ENCODE measurements at regions not wholly inside any gene's neighbourhood (a gene's known extent, or its start where the extent isn't known, plus 50 kb on each side); places are given as distances from the start of the nearest gene placed in this dataset.

DNA sequence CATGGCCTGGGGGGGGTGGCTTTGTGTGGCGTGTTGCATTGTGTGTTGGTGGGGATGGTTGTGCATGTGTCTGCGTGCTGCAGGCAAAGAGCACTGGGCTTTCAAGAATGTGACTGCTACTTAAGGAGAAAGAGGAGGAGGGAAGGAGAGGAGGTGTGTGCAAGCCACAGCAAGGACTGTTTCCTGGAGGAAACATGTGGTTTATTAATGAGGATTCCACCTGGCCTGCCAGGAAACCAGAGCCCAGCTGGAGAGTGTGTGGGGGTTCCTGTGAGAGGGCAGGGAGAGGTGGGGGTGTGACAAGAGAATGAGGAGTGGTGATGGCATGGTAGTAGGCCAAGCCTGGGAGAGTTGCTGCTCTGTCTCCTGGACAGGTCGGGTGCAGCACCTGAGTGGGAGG, 258.1 kb upstream of the ROPN1 start:
- DNase-seq: no peak

DNA sequence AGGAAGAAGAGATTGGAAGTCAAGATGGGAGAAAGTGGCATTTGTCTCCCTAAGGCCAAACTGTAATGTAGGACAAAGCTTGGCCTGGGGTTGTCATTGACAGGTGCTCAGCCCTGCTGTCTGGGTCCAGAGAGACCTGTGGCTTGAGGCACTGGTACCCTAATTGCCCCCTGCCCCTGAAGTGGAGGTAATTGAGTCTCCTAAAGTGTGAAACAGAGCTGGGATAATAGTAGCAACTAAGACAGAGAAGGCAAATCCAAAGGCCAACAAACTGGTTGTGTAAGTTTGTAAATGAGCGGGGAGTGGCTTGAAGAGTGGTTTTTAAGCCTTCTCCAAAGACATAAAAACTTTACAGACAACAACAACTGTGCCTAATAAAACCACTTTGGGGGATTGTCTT, 264.2 kb upstream of the ROPN1 start:
- no peak for DNase-seq

DNA sequence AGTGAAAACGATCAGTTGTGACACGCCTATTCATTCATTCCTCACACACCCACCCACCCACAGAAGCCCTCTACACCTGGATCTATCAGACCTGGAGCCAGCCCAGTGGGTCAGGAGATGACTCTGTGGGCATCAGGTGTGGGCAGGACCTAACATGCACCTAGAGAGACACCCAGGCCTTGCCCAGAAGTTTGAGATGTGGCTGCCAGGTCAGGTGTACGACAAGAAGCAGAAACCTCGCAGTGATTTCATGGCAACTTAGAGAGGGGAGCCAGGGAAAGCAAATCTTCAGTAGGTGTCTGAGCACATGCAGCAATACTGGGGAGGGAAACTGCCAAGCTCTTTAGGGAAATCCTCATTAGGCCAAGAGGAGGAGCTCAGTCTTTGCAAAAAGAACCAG, 264.7 kb upstream of the ROPN1 start:
- DNase-seq: no peak

DNA sequence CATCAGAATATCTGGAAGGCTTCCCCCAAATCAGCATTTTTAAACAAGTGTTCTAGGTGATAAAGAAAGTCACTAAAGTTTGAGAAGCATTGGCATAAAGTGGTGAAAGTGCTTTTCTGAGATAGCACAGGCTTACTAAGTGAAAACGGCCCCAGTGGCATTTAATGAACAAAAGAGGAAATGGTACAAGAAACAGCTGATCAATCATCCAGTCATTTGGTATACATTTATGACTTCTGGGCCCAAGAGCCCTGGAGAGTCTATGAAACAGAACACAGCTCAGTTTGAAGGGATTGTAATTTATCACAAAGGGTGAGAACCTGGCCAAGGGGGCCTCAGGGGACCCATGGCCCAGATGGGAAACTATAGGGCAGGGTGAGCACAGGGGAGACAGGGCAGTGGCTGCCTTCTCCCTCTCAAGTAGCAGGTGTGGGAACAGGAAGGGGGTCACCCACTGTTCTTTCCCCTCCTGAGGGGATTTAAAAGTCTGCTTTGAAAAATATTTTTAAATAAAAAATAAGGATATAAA, 265.5 kb upstream of the ROPN1 start:
- no peak for DNase-seq

DNA sequence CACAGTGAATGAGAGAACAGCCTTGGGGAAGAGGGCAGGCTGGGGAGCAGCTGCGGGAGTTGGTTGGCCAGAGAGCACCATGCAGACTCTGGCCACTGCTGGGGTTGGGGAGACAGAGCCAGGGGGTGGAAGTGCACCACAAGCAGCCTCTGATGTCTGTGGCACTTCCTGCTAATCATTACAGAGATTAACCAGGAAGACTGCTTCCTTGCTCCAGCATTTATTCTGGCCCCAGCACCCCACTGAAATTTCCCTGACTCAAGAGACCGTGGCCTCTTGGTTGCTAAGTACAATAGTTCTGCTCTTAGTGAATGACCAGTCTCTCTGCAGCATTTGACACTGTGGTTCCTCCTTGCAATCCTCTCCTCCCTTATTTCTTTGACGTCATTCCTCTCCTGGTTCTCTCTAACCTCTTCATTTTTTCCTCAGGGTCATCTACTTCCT, 266.2 kb upstream of the ROPN1 start:
- DNase-seq: no peak

DNA sequence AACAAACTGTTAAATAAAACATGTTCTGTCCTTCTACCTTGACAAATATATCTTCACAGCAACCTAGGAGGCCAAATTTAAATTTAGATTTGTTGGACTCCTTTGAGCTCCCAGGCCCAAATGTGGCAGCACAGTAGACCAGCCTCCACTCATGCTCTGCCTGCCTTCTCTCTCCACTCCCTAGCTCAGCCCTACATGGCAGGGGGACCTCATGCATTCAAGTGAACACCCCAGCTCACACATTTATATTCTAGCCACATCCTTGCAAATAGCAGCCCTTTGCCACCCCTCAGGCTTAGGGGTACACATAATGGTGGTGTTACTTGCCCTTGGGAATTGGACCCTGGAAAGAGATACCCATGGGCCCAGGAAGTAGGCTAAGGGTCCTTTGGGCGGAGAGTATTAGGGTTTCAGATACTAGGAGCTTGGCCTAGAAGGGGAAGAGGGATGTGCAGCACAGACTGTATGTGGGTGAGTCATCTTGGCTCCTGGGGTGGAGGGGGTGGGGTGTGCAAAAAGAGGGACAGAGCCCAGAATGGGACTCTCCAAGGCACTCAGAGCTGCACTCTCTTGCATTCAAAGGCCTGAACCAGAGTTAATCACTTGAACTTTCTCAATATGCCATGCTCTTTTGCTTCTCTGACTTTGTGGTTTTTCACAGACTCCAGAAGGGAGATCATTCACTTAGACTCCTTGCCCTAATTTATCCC, 268.4 kb upstream of the ROPN1 start:
- DNase-seq: no peak

DNA sequence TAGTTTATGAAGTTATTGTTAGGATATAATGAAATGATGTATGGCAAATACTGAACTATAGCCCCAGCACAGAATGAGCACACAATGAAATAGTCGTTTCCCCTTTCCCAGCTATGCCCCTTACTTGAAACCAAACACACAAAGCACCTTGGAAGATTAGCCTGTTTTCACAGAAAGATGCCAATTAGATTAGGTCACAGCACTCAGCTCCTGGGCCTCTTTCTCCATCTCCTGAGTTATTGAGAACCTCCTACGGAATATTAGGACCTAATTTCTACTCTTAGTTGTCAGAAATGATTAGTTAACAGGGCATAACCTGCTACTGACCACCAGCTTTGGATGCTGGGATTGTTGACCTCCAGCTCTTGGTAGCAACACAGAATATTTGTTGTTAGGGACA, 269.4 kb upstream of the ROPN1 start:
- DNase-seq: no peak

DNA sequence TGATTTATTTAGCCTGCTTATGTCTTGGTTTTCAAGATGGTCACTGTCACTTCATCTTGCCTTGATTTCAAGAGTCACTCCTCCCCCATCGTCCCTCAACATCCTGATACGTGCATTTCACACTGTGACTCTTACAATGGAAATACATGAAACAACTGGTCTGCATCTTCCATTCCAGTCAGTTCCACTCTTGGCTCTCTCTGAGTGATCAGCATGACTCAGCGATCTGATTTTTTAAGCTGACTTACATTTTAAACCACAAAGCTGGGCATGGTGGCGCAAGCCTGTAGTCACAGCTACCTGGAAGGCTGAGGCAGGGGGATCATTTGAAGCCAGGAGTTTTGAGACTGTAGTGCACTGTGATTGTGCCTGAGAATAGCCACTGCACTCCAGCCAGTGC, 271.2 kb upstream of the ROPN1 start:
- no peak for DNase-seq

DNA sequence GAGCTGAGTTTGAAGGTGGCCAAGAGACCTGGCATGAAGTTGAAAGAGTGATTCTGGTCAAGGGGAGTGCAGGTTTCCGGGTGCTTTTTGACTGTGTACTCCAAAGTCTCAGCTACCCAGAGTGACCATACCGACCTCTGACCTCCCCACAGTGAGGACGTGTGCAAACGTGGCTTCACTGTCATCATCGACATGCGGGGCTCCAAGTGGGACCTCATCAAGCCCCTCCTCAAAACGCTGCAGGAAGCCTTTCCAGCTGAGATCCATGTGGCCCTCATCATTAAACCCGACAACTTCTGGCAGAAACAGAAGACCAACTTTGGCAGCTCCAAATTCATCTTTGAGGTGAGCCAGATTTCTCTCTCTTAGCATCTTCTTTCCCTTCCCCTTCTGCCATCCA, 272.4 kb upstream of the ROPN1 start:
- no peak for DNase-seq

DNA sequence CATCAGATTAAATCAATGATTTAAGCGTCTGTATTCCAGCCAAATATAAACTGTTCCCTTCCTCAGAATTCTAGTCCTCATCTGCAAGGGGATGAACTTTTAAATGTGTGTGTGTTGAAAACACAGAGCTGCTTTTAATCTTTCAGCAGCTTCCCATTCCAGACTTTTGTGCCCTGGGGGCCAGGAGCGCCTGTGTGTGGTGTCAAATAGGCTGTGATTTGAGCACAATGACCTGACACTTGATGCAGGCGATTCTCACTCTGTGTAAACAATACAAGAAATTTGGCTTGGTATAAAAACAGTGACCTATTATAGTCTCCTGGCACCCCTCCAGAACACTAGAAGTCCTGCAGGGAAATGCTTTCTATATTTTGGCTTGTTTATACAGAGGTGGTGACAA, 274.6 kb upstream of the ROPN1 start:
- no peak for DNase-seq

DNA sequence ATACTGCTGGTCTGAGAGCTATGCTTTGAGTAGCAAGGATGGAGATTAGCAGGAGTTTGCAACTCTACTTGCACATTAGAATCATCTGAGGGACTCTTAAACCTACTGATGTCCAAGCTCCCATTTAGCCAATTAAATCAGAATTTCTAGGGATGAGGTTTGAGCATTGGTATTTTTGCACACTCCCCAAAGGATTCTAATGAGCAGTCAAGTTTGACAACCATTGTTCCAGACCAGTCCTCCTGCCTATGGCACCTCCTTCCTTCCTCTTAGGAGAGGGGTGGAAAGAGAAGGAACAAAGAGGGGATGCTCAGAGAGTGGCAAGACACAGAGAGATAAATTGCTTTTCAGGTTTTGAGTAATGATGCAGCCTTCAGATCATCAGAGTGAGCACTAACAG, 275.5 kb upstream of the ROPN1 start:
- no peak for DNase-seq

DNA sequence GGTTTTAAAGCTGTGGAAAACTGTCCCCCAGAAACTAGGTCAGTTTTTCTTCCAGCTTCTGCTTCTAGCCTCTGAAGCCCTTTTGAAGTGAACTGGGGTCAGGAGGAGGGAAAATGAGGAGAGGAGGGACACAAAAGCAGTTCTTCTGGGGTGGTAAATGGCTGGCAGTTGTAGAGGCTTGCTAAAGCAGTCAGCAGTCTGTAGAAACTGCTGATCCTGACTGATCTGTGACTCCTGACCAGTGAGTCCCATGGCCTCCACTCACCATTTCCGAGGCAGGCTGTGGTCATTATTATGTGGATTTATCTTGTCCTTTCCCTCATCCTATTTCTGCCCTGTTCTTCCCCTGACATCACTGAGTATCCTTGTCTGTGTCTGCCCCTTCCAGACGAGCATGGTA, 276.4 kb upstream of the ROPN1 start:
- no peak for DNase-seq

DNA sequence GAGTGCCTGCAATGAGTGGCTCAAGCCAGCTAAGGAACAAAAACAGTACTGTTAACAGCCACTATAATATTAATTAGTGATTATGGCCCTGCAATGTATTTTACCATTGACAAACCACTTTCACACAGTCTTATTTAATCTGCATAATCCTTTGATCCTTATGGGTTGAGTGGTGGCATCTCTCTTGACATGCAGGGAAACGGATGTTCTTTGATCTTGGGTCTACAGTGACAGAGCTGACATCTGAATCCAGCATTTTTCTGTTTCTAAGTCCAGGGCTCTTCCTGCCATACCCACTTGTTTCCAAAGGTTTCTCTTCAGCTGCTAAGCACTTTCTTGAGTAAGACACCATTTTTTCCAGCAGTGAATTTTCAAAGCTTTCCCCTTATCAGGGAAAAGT, 277.7 kb upstream of the ROPN1 start:
- no peak for DNase-seq

DNA sequence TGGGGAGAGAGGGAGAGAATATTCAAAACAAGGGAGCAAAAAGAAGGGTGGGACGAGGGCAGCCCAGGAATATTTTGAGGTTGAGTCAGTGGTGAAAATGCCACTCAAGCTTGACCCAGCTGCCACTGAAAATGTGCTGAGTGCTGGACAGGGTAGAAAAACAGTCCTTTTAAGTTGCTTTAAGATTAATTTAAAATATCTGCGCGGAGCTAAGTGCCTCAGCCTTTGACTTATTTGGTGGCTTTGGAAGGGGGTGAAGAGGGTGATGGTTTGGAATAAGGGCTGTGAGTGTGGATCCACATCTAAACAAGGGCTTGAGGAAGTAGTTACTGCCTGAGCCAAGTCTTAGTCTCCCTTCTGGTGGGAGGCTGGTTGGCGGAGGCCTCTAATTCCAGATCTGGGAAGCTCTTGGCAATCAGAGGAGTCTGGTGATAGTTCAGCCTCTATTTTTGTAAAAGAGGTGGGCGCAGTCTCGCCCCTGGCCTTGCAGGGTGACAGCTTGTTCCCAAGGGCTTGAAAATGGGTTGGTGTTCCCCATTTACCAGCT, 280.8 kb upstream of the ROPN1 start:
- no peak for DNase-seq

DNA sequence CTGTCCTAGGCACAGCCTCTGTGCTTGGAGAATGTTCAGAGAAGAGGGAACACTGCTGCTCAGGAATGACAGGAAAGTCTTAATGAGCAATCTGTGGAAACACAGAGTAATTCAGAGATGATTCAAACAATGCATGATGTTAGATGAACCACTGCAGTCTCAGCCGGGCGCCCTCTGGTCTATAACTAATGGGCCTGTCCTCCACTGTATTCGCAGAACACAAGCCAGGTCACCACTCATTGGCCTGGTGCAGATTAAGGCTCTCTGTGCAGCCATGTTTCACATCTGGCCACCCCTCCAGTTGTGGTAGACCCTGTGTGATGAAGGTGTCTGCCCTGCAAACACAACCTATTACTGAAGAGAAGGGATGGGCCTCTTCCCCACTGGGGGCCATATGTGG, 281.7 kb upstream of the ROPN1 start:
- DNase-seq: no peak

DNA sequence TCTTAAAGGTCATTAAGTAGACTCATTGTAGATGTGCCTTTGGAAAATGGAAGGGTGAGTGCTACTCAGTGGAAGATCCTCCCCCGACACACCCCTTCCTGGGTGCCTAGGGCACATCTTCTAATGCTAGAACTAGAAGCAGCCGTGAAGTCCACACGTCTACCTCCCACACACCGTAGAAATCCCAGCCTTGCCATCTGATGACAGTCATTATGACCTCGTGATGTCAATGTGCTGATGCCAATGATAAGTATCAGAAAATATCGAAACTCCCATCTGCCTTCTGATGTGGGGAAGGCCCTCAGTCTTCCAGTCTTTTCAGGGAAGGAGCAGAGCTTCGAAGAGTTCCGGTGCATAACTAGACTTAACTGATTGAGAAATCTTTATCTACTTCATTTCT, 282.1 kb upstream of the ROPN1 start:
- DNase-seq: no peak

DNA sequence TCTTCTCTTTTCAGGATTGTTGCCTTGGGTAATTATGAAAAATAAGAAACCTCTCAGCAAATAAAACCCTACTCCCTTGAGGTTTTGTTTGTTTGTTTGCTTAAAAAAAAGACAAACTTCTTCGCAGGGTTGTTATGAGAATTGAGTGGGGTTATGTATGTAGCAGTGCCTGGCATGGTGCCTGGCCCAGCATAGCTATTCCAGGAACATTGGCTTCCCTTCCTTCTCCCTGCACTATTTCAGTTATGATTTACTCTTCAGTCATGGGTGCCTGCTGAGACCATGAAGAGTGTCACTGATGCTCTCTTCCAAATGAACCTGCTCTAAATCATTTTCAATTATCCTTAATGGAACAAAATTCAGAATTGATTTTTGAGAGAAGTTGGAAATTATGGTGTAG, 283.5 kb upstream of the ROPN1 start:
- no peak for DNase-seq

DNA sequence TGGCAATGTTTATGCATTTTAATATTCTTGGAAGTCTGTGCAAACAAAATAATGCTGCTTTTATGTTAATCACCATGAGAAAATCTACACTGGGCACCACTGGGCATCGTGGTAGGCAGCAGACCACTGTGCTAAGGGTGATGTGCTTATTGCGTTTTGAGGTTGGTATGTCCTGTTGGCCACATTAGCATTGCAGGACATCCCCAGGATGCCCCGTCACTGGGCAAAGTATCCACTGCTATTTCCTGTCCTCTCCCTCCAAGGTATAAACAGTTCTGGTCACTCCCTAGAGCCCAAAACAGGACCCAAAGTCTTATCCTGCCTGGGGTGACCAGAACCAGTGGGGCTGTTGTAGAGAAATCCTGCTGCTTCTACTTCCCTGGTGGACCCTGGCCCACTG, 284.2 kb upstream of the ROPN1 start:
- DNase-seq: no peak

DNA sequence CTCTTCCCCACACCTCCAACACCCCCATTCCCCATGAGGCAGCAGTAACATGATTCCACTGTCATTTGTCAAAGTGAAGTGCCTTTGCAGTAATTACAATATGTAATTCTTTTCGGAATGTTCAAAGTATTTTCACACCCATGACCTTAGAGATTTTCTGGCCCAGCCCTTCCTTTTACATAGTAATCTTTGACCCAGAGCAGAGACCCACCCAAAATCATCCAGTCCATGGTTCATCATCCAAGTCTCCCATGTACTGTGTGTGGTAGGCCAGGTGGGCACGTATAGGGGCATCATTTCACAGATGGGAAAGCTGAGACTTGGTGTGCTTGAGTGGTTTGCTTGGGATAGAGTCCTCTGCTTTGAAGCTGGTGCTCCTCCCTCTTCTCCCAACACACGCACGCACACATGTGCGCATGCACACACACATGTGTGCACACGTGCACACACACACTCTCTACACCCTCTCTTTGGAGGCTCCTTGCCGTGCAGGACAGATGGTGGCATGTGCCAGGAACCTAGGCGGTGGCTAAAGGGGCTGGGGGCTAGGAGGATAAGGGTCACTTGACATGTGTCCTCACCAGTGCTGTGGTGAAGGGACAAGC, 284.7 kb upstream of the ROPN1 start:
- no peak for DNase-seq

DNA sequence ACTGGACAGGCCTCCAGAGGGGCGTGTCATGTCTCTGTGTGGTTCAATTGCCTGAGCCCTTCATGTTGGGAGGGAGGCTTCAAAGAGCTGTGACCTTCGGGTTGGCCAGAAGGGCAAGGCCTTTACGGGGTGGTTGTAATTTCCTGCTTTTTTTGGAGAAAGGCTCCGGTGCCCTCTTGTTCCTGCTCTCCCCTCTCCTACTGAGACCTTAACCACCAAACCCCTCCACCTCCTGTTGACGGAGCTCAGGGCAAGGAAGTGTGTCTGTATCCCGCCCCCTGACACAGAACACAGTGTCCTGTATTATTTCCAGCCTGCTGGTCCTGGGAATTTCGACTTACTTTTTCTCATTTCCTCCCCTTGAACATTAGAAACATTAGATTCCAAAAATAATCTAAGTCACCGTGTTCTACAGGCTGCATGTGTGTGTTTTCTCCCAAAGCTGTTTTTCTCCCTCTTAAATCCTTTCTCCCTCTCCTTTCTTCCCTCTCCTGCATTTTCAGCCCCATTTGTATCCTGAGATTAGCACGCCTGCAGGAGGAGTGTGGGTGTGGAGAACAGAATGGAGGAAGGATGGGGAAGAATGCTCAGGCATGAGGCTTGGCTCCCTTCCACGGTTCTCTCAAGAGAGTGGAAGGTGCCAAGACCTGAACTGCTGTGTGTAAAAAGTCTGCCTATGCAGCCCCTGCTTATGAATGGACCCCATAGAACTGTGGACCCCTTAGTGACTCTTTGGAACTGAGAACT, 285.4 kb upstream of the ROPN1 start:
- DNase-seq: no peak

DNA sequence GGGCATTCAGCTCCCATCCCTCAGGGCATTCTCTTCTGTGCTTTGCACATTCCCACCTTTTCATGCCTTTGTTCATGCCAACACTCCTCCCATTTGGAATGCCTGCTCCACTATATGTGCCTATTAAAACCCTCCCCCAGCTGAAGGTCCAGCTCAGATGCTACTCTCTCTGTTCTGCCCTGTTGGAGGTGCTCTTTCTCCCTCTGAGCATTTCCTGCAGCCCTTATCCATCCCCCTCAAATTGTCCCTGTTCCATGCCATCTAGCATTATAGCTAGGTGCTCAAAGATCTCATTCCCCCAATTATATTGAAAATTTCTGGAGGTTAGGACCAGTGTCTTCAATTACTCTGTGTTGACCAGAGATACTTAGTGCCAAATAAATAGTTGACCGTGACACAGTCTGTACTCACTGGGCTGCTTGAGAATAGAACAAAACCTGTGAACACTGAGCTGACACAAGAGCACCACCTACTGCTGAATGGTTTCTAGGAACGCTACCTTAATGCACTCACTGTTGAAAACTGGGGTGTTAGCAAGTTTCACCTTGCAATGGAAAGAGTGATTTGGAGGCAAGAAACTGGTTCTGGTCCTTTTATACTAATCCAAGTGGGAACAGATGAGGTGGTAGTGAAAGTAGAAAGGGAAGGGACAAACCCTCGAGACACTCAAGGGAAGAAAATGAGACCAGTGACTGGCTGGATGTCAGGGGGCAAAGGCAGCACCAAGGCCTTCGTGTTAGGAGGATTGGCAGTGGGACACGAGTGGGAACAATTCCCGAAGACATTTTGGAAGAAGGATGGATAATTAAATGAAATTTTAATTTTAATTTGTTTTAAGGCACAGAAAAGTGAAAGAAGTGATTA, 289.8 kb upstream of the ROPN1 start:
- no peak for DNase-seq

DNA sequence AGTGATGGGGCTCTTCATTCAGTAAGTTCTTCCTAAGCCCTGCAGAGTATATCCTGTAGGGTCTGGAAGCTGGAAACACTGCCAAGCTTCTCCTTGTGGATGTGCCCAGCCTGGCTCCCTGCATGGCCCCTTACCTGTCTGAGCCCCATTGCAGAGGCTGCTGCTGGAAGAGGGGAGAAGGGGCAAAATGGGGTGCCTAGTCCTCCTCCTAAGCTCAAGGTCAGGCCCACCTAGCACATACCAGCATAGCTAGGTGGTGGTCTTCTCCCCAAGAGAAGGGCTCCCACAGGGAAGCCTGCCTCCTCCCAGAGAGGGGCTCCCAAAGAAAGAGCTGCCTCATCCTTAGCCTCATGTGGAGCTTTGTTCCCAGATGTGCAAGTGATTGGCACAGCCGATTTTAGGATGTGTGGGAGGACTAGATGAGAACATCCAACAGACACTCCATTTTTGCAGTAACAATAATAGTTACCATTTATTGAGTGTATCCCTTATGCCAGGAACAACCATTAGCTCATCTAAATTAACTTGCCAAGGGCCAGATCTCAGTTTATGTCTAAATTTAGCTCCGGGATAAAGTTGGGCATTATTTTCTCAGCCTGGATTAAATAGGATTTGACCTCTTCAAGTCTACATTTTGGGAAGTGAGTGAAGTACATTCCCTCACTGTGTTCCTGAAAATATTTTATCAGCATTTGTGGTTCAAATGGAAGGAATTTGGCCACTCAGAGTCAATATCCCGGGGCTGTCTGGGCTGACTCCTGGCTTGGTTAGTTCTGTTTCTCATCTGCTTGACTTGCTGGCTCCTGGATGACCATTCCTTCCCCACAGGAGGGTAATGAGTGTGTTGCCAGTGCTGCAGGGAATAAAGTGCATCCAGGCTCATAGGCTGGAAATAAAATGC, 291.1 kb upstream of the ROPN1 start:
- DNase-seq: no peak
